ENCODE measurements at regions not wholly inside any gene's neighbourhood (a gene's known extent, or its start where the extent isn't known, plus 50 kb on each side); places are given as distances from the start of the nearest gene placed in this dataset.
A peak's percentile ranks its signal among the peaks of the same experiment; 100 is the strongest.

DNA sequence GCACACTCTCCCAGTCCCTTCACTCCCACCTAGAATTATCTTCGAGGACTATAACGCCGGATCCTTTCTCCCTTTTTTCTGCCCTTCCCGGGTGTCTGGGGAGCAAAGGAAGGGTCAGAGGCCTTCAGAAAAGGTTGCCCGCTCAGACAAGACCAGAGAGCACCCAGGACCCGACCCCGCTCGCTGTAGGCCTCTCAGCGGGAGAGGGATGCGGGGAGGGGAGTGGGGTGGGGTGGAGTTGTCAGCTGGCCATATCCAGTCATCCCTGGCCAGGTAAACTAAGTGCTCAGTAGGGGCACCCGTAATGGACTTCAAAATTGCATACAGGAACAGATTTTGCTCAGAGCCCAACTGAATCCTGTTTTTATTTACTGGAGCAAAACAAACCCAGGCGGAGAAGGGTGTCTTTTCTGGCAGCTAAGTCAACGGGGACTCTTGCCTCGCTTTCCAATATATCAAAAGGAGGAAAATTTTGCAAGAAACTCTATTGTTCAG is 65.0 kb downstream of the NOL4 start:
- DNase-seq (ENCODE audit: extremely low read depth in 1 of 11, low read depth in 9 of 11, low spot score in 4 of 11): no peak

DNA sequence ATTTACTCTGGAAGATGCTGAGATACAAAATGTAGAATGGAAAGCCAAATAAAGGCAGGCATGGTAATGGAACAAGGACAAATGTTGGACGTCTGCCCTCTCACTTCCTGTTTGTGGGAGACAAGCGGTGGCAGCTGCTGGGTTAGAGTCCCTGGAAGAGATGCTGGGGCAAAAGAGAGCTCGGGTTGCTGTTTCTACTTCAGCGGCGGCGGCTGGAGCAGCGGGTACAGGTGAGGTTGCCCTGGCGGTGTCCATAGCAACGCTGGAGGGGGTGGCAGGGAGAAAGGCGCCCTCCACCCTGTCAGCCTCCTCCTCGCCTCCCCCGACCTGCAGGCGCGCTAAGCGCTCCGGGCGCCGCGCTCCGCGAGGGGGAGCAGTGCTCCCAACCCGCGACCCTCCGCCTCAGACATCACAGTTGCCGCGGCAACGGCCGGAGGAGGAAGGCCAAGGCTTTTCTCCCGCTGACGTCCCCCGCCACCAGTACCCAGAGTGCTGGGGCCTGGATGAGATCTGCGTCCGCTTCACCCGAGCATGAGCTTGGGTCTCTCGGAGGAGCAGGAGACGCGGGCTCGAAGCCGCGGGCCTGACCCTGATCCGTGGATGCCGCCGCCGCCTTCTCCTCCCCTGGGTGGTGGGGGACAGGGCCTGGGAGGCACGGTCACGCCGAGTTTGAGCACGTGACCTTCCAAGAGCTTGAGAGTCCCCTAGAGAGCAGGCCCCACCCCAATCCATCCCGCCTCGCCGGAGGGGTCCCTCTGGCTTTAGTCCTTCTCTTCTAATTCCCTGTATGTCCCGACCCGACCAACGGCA is 65.6 kb downstream of the NOL4 start:
- peak; percentile 19 to 62 (median 42) for DNase-seq (ENCODE audit: extremely low read depth in 1 of 11, low read depth in 9 of 11, low spot score in 4 of 11)

DNA sequence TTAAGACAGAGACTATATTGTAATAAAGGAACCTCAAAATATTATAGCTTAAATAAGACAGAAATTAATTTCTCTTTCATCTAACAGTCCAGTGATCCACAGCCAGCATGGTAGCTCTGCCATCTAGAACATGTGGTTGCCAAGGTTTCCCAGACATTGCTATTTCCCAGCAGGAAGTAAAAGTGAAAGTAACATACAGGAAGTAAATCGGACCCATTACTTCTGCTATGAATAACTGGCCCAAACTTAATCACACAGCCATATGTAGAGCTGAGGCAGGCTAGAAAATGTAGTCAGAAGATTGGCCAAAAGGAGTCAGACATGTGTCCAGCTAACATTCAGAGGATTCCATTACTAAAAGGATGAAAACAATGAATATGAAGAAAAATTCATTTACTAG is 71.0 kb downstream of the NOL4 start:
- no peak for DNase-seq (ENCODE audit: extremely low read depth in 1 of 11, low read depth in 9 of 11, low spot score in 4 of 11)

DNA sequence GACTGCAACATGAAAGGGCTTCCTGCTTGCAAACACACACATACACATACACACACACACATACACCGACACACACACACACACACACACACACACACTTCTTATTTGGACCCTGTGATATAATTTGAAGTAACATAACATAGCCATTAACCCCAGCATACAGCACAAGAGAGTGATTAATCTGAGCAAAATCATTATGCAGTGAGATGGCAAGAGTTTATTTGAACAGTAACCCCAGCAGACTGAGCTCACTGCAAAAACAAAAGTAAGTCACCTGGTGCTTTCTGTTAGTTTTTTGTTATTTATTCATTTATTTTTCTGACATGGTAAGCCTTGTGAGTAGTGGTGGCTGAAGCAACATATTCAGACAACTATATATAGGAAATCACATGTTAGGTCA is 93.7 kb downstream of the NOL4 start:
- DNase-seq (ENCODE audit: extremely low read depth in 1 of 11, low read depth in 9 of 11, low spot score in 4 of 11): no peak

DNA sequence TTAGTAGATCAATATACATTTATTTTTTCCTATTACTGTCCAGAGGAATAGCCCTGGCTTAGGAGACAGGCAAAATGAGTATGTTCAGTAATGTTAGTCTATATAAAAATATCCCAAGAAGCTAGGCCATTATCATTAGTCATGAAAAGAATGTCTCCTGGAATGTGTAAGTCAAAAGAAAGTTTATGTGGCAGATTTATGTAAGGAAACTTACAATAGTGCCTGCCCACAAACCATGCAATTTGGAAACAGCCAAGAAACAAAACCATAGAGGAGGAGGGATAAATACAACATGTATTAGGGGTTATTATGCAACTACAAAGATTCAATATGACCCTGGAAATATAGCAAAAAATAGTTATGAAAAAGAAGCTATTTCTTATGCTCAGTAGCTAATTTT is 96.3 kb downstream of the NOL4 start:
- no peak for DNase-seq (ENCODE audit: extremely low read depth in 1 of 11, low read depth in 9 of 11, low spot score in 4 of 11)

DNA sequence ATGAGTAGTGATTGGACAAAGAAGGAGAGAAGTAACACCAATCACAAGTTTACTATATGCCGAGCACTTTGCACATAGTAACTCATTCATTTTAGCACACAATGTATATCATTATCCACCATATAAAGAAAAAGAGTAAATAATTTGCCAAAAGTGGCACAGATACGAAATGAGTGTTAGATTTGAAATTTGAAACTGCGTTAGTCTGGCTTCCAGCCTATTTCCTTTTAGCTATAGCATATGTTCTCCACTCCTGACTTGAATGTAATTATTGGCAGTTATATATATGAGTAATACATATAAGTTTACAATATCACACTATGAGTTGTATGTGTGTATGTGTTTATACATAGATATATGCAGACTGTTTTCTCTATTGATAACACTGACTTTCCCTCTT is 98.6 kb downstream of the NOL4 start:
- DNase-seq (ENCODE audit: extremely low read depth in 1 of 11, low read depth in 9 of 11, low spot score in 4 of 11): no peak

DNA sequence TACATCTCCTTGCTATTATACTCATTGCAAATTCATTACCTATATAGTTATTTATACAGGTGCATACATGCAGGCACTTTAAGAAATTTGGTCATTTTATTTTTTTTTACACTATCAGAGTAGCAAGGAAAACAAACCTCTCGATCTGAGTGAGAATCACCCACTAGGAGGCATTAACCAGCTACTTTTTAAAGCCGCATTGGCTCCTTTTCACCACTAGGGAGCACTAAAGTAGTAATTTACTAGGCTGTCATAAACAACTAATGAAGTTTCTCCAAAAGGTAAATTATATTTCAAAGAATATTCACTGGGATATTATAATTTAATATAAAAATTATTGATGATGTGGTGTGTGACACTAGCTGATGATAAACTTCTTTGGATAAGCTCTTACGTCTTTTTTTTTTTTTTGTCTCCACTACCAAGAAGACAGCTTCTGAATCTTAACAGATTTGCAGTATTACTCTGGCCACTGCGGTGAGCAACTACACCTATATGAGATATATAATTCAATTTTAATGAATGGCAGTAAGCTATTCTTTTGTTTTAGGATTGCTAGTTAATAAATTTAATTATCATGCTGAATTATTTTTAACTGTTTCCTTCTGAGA is 101.9 kb downstream of the NOL4 start:
- peak in 5 of 11 donors; percentile 6 to 51 (median 20) for DNase-seq (ENCODE audit: extremely low read depth in 1 of 11, low read depth in 9 of 11, low spot score in 4 of 11)

DNA sequence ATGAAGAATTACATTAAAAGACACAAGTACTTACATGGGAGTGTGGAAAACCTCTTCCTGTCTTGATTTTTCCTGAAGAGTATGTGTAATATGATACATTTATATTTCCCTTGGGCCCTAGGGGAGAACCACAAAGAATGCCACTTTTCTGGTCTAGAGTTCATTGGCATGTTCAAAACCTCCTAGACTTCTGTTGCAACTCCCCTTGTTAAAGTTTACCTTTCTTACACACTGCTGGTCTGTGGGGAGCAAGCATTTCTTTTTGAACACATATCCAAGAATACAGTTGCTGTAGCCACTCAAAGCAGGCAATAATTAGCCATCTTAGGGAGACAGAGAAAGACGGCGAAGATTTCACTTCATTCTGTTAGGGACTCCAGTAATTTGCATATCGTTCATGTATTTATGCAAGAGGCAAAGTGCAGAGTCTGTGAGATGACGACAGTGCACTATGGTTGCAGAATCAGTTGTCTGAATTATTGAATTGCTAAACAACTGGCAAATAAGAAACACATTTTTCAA is 103.5 kb downstream of the NOL4 start:
- DNase-seq (ENCODE audit: extremely low read depth in 1 of 11, low read depth in 9 of 11, low spot score in 4 of 11): peak in 6 of 11 donors; percentile 3 to 57 (median 27)

DNA sequence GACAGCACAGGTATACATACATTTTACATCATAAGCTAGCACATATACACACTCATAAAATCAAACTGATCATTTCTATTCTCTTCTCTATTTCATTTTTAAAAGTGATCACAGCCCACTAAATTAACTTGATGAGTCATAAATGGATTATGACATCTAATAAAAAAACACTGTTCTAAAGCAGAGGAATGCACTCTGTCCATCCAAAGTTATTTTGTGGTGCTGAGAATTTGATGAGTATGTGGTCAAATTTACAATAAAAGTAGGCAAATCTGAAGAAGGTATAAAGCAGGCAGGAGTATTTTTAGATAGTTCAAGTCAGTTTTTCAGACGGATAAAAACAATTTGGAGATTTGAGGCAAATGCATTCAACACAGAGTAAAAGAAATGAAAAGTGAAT is 104.4 kb downstream of the NOL4 start:
- no peak for DNase-seq (ENCODE audit: extremely low read depth in 1 of 11, low read depth in 9 of 11, low spot score in 4 of 11)

DNA sequence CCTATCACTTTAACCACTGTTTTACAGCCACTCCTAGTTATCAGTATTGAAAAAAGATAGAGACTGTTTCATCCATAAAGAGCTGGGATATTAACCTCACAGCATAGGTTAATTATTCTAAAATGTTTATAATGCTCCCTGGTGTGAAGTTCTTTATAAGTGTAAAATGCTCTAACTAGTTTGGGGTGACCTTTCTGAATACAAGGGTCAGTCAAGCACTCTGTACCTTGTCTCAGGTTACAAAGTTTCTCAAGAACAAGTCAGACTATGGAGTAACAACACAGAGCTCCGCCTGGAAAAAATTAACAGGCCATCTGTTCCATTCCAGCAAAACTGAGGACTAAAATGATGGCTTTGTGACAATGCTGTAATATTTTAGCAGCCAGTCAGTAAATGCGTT is 107.4 kb downstream of the NOL4 start:
- peak in 3 of 11 donors; percentile 2 to 22 (median 18) for DNase-seq (ENCODE audit: extremely low read depth in 1 of 11, low read depth in 9 of 11, low spot score in 4 of 11)

DNA sequence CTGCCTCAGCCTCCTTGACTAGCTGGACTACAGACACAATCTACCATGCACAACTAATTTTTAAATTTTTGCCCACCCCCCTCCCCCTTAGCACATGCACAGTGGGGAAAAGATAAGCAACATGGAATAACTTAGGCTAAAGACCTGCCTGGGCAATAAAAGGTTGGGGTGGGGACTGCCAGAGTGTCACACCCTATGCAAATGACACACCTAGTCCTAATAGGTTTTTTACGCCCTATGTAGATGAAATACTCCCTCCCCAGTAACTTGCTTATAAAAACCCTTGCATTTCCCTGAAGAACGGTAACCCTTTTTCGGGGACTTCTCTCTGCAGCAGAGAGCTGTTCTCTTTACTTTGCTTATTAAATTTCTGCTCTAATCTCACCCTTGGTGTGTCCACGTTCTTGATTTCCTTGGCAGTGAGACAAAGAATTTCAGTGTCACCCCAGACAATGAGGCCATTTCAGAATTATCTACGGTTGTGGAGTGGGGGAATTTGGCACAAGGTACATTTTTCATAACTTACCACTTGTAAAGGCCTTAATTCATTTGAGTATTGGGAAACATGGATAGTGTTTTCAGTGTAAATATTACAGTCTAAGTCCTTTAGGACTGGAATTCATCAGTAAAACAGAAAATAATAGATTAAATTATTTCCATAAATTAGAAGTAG is 109.2 kb downstream of the NOL4 start:
- no peak for DNase-seq (ENCODE audit: extremely low read depth in 1 of 11, low read depth in 9 of 11, low spot score in 4 of 11)

DNA sequence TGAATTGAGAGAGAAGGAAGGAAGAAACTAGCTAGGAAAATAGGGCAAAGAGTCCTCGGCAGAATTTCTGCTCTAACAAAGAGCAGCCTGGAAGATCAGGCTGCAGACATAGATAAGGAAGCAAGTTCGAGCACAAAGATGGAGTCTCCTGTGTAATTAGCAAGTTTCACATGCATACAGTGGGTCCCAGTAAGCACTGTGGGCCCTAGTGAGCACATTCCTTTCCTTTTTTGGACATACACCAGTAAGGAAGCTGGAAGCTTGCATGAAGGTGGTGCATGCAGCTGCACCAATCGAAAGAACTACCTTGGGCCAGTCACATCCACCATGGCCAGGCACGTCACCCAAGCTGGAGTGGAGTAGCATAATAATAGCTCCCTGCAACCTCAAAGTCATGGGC is 109.7 kb downstream of the NOL4 start:
- no peak for DNase-seq (ENCODE audit: extremely low read depth in 1 of 11, low read depth in 9 of 11, low spot score in 4 of 11)

DNA sequence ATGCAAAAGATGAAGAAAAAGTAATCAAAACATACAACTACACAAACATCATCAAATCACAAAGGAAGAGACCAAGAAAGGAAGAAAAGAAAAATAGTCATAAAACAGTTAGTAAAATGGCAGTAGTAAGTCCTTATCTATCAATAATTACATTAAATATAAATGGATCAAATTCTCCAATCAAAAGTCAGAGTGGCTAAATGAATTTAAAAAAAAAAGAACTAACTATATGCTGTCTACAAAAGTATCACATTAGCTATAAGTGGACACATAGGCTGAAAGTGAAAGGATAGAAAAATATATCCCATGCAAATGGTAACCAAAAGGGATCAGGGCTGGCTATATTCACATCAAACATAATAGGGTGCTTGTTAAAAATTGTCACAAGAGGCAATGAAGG is 116.5 kb downstream of the NOL4 start:
- no peak for DNase-seq (ENCODE audit: extremely low read depth in 1 of 11, low read depth in 9 of 11, low spot score in 4 of 11)

DNA sequence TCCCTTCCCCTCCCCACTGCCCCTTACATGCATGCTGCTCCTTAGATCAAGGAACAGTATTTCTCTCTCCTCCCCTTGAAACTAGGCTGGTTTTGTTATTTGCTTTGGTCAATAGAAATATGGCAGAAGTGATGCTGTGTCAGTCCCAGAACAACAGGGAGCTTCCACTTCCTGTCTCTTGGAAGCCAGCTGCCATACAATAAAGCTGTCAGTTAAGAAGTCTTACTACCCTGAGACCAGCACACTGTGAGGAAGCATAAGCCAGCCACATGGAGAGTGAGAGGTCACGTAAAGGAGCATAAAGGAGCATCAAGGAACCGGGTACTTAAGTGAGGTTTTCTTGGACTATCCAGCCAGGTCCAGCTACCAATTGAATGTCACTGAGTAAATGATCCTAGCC is 126.6 kb downstream of the NOL4 start:
- DNase-seq (ENCODE audit: extremely low read depth in 1 of 11, low read depth in 9 of 11, low spot score in 4 of 11): no peak

DNA sequence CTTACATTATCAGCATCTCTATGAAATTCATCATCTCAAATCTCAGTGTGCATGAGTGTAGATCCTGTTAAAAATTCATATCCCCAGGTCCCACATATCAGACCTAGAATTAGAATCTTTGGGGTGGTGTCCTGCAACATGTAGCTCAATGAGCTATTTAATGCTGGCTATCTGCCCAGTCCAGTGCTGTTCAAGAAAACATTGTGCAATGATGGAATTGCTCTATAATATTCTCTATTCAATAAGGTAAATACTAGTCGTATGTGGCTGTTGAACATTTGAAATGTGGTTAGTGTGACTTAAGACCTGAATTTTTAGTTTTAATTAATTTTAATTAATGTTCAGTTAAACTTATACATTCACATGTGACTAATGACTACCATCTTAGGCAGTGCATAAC is 127.4 kb downstream of the NOL4 start:
- DNase-seq (ENCODE audit: extremely low read depth in 1 of 11, low read depth in 9 of 11, low spot score in 4 of 11): no peak

DNA sequence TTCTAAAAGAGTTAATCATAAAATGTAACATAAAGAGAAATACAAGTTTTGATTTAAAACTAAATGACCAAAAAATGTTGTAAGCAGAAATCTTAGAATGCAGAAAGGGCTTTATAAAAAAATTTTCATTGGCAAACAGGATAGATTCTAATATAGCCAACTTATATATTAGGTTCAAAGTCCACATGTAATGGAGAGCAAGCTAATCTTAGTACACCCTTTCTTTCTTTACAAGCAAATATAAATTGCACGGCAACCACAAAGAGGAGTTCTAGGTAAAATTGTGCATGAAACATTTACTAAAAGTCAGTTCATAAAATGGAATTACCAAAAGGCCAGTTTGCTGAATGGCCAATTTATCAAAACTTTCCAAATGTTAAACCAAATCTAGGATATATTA is 130.6 kb downstream of the NOL4 start:
- DNase-seq (ENCODE audit: extremely low read depth in 1 of 11, low read depth in 9 of 11, low spot score in 4 of 11): no peak

DNA sequence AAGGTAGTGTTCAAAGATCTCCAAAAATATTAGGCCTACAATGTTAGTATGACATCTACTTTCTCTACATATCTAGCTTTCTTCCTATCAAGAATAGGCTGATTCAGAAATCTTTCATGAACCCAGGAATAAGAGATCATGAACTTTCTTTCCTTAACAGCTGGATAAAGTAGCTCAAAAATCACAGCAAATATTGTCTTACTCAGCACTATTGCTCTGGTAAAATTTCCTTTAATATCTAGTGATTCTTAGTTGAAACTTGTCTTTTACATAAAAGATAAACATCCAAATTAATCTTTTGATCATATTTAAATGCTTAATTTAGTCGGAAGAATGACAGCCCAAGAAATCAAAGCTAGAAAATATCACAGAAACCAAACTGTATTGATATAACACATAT is 131.9 kb downstream of the NOL4 start:
- no peak for DNase-seq (ENCODE audit: extremely low read depth in 1 of 11, low read depth in 9 of 11, low spot score in 4 of 11)

DNA sequence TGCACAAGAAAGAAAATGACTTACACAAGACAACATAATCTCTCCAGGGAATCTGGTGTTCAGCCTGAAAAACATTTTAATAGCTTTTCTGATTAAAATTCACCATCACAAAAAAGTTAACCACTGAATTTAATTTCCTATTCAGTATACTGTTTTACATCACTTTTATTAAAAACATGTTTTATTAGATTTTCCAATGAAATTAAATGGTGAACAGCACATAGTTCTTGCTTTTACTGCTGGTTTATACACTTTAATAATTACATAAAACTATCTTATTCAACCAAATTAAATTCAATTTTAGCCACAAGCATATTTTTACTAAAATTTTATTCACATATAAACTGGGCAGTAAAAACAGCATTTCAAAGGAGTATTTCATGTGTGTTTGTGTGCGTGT is 138.3 kb downstream of the NOL4 start:
- no peak for DNase-seq (ENCODE audit: extremely low read depth in 1 of 11, low read depth in 9 of 11, low spot score in 4 of 11)

DNA sequence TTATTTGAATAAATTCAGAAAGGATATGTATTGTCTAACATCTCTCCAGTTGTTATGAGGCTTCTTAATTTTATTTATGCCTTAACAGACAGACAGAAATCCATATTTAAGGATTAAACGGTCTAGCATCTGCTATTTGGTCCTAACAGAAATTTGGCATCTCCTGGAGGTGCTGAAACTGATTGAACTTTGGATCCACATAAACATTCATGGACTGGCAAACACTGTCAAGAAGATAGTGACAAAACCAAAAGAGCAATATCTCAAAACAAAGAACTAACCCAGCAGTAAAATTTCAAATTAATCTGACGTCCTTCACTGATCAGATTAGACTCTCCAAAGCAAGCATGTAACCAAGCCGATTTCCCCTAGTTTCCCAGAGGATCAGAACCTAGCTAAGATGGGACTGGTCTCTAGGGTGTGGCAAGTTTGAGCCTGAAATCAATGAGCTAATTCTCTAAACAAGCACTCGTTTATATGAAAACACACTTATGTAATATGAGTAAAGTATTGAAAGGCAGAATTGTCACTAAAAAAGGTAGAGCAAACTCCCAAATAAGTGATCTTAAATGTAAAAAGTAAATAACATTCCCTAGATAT is 139.5 kb downstream of the NOL4 start:
- DNase-seq (ENCODE audit: extremely low read depth in 1 of 11, low read depth in 9 of 11, low spot score in 4 of 11): no peak

DNA sequence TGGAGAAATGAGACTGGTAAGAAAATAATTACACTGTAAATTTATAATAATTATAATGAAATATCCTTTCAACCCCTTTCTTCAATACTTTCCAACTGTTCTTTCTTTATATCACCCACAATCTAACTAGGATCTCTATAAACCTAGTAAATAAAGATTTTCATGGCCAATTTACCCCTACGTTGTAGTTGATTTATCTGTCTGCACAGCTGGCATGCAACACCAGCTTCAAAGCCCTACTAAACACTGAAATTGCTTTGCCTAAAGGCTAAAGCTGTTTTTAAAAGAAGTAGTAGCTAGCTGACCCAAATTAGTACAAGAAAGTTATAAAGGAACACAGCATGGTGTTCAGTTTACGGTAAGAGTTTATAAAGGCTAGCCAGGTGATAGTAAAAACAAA is 140.1 kb downstream of the NOL4 start:
- no peak for DNase-seq (ENCODE audit: extremely low read depth in 1 of 11, low read depth in 9 of 11, low spot score in 4 of 11)

Measured in renal cortex interstitium (tissue), 11 donors.